B cell (primary cell): ENCODE measurements at regions not wholly inside any gene's neighbourhood (a gene's known extent, or its start where the extent isn't known, plus 50 kb on each side); places are given as distances from the start of the nearest gene placed in this dataset.

Experiments used
- ATAC-seq: fragments of 200-7000 bp; cut with Tn5 transposase; one replicate; pipeline ENCODE4 v1.10.0; 2021; ENCODE audit warnings: low read depth, mild to moderate bottlenecking, moderate number of reproducible peaks, moderate library complexity
- CTCF ChIA-PET: fragments of 350-600 bp; sonication (Branson Sonifier 250); formaldehyde crosslinking; loops from one replicate; lab custom pipeline; 2021; ENCODE audit warnings: antibody characterized with exemption, inconsistent platforms; lab: Charles Lee
- POLR2A ChIA-PET: fragments of 350-600 bp; sonication (Branson Sonifier 250); formaldehyde crosslinking; loops from one replicate; lab custom pipeline; 2021; ENCODE audit warnings: antibody characterized with exemption; lab: Charles Lee
- DNase-seq: peaks from one replicate; pipeline ENCODE4 v3.0.0; 2013
- H2AFZ ChIP-seq: 2 replicates; pipeline ENCODE4 v1.6.1; 2012; ENCODE audit warnings: mild to moderate bottlenecking, low read depth, low read length; ENCODE audit not compliant: insufficient read depth, poor library complexity, severe bottlenecking
- H3K27ac ChIP-seq, 2 donors: 1 replicate in 1 of 2; 2 replicates in 1 of 2; pipeline ENCODE4 v1.5.1; 2012 to 2013; ENCODE audit warnings: low read length in 2 of 2, mild to moderate bottlenecking in 2 of 2, moderate library complexity in 1 of 2
- H3K27me3 ChIP-seq, 4 experiments: fragments of 200-600 bp in 1 of 4; sonication (generic) in 1 of 4; replicated peaks in 1 of 4; 1 replicate in 2 of 4; 2 replicates in 2 of 4; pipeline versions ENCODE4 v1.6.1 to v1.7.0; 2013 to 2016; ENCODE audit warnings: low read length in 3 of 4, mild to moderate bottlenecking in 2 of 4, mixed read lengths in 1 of 4, moderate library complexity in 1 of 4; ENCODE audit not compliant: insufficient read depth in 4 of 4, control insufficient read depth in 3 of 4; ENCODE audit errors: control extremely low read depth in 1 of 4
- H3K36me3 ChIP-seq, 2 experiments: replicated peaks in 1 of 2; 1 replicate in 1 of 2; 2 replicates in 1 of 2; pipeline versions ENCODE4 v1.6.1 to v1.7.1; 2013; ENCODE audit warnings: low read length in 1 of 2; ENCODE audit not compliant: insufficient read depth in 2 of 2, control insufficient read depth in 1 of 2; ENCODE audit errors: control extremely low read depth in 1 of 2, extremely low read depth in 1 of 2
- H3K4me1 ChIP-seq, 2 donors: fragments of 200-600 bp in 1 of 2; sonication (generic) in 1 of 2; 1 replicate in 1 of 2; 2 replicates in 1 of 2; pipeline versions ENCODE4 v1.5.1 to v1.6.1; 2013 to 2017; ENCODE audit warnings: low read length in 2 of 2; ENCODE audit not compliant: control insufficient read depth in 2 of 2, insufficient read depth in 2 of 2
- H3K4me2 ChIP-seq: replicated peaks from 2 replicates; pipeline ENCODE3; 2012; ENCODE audit warnings: mild to moderate bottlenecking, low read depth, low read length; ENCODE audit not compliant: poor library complexity, severe bottlenecking
- H3K4me3 ChIP-seq, 5 experiments: fragments of 200-600 bp in 1 of 5; sonication (generic) in 1 of 5; 1 replicate in 3 of 5; 2 replicates in 2 of 5; pipeline versions ENCODE4 v1.5.1 to v1.7.0; 2011 to 2016; ENCODE audit warnings: low read length in 4 of 5, mild to moderate bottlenecking in 4 of 5, low read depth in 2 of 5, control low read depth in 1 of 5, moderate library complexity in 1 of 5; ENCODE audit not compliant: insufficient read depth in 1 of 5; ENCODE audit errors: control extremely low read depth in 1 of 5, extremely low read depth in 1 of 5
- H3K79me2 ChIP-seq: fragments of 200-600 bp; sonication (generic); one replicate; pipeline ENCODE4 v1.6.0; 2016; ENCODE audit warnings: low read length; ENCODE audit not compliant: control insufficient read depth, insufficient read depth
- H3K9ac ChIP-seq: fragments of 200-600 bp; sonication (generic); 2 replicates; pipeline ENCODE4 v1.6.1; 2017; ENCODE audit warnings: mild to moderate bottlenecking, low read length, moderate library complexity
- H3K9me3 ChIP-seq, 3 donors: one replicate each; pipeline versions ENCODE4 v1.6.1 to v1.7.1; 2013; ENCODE audit warnings: low read length in 2 of 3; ENCODE audit not compliant: control insufficient read depth in 2 of 3, insufficient read depth in 1 of 3; ENCODE audit errors: control extremely low read depth in 1 of 3
- H4K20me1 ChIP-seq: 2 replicates; pipeline ENCODE4 v1.6.0; 2012; ENCODE audit warnings: mild to moderate bottlenecking, low read length; ENCODE audit not compliant: insufficient read depth, control insufficient read depth, poor library complexity, severe bottlenecking
- H3K27ac Mint-ChIP-seq: one replicate; pipeline ENCODE4 v1.8.0; 2021; ENCODE audit warnings: mixed read lengths
- H3K27me3 Mint-ChIP-seq: one replicate; pipeline ENCODE4 v1.8.0; 2021; ENCODE audit warnings: mixed read lengths
- H3K4me1 Mint-ChIP-seq: one replicate; pipeline ENCODE4 v1.8.0; 2021; ENCODE audit warnings: mixed read lengths
- H3K4me3 Mint-ChIP-seq: one replicate; pipeline ENCODE4 v1.8.0; 2021; ENCODE audit warnings: mixed read lengths
- H3K9me3 Mint-ChIP-seq: one replicate; pipeline ENCODE4 v1.8.0; 2022; ENCODE audit warnings: mixed read lengths; ENCODE audit not compliant: insufficient read depth
- CTCF ChIP-seq: fragments of 200-600 bp; IDR thresholded peaks from one replicate; pipeline ENCODE4 v1.8.0; 2022; ENCODE audit warnings: antibody characterized with exemption, mild to moderate bottlenecking
- EZH2 ChIP-seq: IDR thresholded peaks from 2 replicates; pipeline ENCODE4 v1.6.1; 2012; ENCODE audit warnings: borderline replicate concordance, low read depth, mild to moderate bottlenecking, moderate library complexity, low read length; ENCODE audit not compliant: insufficient read depth, poor library complexity, severe bottlenecking
- whole genome bisulfite sequencing: methylation state at CpG from one replicate; pipeline ENCODE4 v1.1.5; 2013; ENCODE audit warnings: missing lambda C conversion rate; ENCODE audit not compliant: insufficient coverage; 5-methylcytosine and 5-hydroxymethylcytosine counted together
- intact Hi-C: fragments of 100-400 bp; cut with micrococcal nuclease; formaldehyde crosslinking; loops from one replicate; pipeline ENCODE4 v1.10.0; 2022

GRCh38 chr13:111462221-111462764 is 141.9 kb downstream of the TEX29 start:
- Histone ChIP-seq H3K4me1 (no peaks in the 10 kb centered on the region), H3K79me2 (no peaks in the 10 kb centered on the region), H3K9ac (no peak overlapping the region), H3K4me3 (no peak overlapping the region), H3K4me2 (no peak overlapping the region), H3K36me3 (no peaks in the 10 kb centered on the region), H3K27me3 (peaks cover 0 to 4% (median 0%) of the 10 kb centered on the region in 4 experiments), H2AFZ (no peak overlapping the region), H3K9me3 (no peaks in the 10 kb centered on the region), H3K27ac (no peak overlapping the region), H4K20me1 (no peaks in the 10 kb centered on the region)
- DNase-seq: no peak
- Mint-ChIP-seq H3K27ac (no peak overlapping the region), H3K4me3 (no peak overlapping the region), H3K27me3 (peaks cover 8% of the 10 kb centered on the region), H3K9me3 (peaks cover 3% of the 10 kb centered on the region), H3K4me1 (peaks cover 3% of the 10 kb centered on the region)
- TF ChIP-seq EZH2: no peak
- ChIA-PET CTCF (no interaction called here), POLR2A (no interaction called here)
- intact Hi-C loops: no loop called here
- 89% methylated on average over 14 of the region's 14 CpGs for WGBS
- no peak for ATAC-seq

- Histone ChIP-seq H3K27me3 (peaks cover 0 to 4% (median 0%) of the 10 kb centered on the region in 4 experiments), H3K4me3 (no peak overlapping the region), H3K9ac (no peak overlapping the region), H3K27ac (no peak overlapping the region), H2AFZ (no peak overlapping the region), H3K9me3 (no peaks in the 10 kb centered on the region), H3K79me2 (no peaks in the 10 kb centered on the region), H3K4me1 (no peaks in the 10 kb centered on the region), H4K20me1 (no peaks in the 10 kb centered on the region), H3K4me2 (no peak overlapping the region), H3K36me3 (no peaks in the 10 kb centered on the region)
- ATAC-seq: no peak
- DNase-seq: no peak
- Mint-ChIP-seq H3K4me3 (no peak overlapping the region), H3K27me3 (peaks cover 13% of the 10 kb centered on the region), H3K4me1 (peaks cover 3% of the 10 kb centered on the region), H3K27ac (no peak overlapping the region), H3K9me3 (peaks cover 3% of the 10 kb centered on the region)
- ChIA-PET CTCF (no interaction called here), POLR2A (no interaction called here)
- intact Hi-C loops: no loop called here
- TF ChIP-seq EZH2 (no peak), CTCF (no peak)
- 100% methylated on average over 1 of the region's 6 CpGs for WGBS
Observed at GRCh38 chr13:111462944-111463343, 142.5 kb downstream of the TEX29 start.
